ENCODE measurements at regions not wholly inside any gene's neighbourhood (a gene's known extent, or its start where the extent isn't known, plus 50 kb on each side); places are given as distances from the start of the nearest gene placed in this dataset.

DNA sequence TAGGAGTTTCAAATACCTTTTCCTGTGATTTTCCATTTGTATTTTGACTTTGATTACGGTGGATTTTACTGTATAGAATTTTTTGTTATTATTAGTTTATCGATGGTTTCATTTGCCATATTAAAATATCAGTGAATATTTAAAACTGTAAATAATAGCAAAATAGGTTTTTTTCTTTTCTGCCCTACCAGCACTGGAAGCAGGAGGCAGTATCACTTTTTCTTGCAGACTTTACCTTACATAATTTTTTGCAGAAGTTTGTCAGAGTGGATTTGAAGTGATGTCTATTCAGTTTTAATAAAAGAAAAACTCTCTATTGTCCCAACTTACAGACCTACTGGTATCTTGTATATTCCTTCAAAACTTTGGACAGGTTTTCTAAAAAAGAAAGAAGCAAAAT is 213.6 kb downstream of the CENPF start:
- POLR2A ChIA-PET (ENCODE audit: unreplicated experiment): no interaction called here
- Histone ChIP-seq H3K9me3 (ENCODE audit: low read length) (no peaks in the 10 kb centered on the region), H3K9ac (ENCODE audit: low read length) (no peak overlapping the region), H4K20me1 (ENCODE audit: low read length) (no peaks in the 10 kb centered on the region), H3K79me2 (ENCODE audit: low read length) (no peaks in the 10 kb centered on the region), H2AFZ (ENCODE audit: low read length) (no peak overlapping the region), H3K9me2 (replicated peaks; ENCODE audit: low read length) (no peaks in the 10 kb centered on the region), H3K36me3 (ENCODE audit: low read depth, low read length) (no peaks in the 10 kb centered on the region), H3K4me1 (ENCODE audit: insufficient read depth, low read length) (peaks cover 7% of the 10 kb centered on the region; the same call in 1 of the 2 replicates), H3F3A (ENCODE audit: low read length, unreplicated experiment) (no peaks in the 10 kb centered on the region), H3K27ac (ENCODE audit: low read length) (no peak overlapping the region), H3K4me3 (ENCODE audit: low read length) (no peak overlapping the region), H3K4me2 (ENCODE audit: low read length) (no peak overlapping the region), H3K27me3 (ENCODE audit: low read length) (no peaks in the 10 kb centered on the region)
- intact Hi-C loops (cut with micrococcal nuclease): no loop called here
- no TSS peak for BruUV-seq (replicated peaks)
- TF ChIP-seq, protein P1, sequence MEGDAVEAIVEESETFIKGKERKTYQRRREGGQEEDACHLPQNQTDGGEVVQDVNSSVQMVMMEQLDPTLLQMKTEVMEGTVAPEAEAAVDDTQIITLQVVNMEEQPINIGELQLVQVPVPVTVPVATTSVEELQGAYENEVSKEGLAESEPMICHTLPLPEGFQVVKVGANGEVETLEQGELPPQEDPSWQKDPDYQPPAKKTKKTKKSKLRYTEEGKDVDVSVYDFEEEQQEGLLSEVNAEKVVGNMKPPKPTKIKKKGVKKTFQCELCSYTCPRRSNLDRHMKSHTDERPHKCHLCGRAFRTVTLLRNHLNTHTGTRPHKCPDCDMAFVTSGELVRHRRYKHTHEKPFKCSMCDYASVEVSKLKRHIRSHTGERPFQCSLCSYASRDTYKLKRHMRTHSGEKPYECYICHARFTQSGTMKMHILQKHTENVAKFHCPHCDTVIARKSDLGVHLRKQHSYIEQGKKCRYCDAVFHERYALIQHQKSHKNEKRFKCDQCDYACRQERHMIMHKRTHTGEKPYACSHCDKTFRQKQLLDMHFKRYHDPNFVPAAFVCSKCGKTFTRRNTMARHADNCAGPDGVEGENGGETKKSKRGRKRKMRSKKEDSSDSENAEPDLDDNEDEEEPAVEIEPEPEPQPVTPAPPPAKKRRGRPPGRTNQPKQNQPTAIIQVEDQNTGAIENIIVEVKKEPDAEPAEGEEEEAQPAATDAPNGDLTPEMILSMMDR (conservative IDR thresholded peaks at IDR 0.05; ENCODE audit: low read depth, low read length): peak; percentile 54; the same call in 1 of the 2 replicates
- no peak for TF ChIP-seq EZH2 (IDR thresholded peaks at IDR 0.05; ENCODE audit: low read length, unreplicated experiment)
- ATAC-seq: no peak
- DNase-seq: no peak
- CTCF ChIA-PET: no interaction called here

DNA sequence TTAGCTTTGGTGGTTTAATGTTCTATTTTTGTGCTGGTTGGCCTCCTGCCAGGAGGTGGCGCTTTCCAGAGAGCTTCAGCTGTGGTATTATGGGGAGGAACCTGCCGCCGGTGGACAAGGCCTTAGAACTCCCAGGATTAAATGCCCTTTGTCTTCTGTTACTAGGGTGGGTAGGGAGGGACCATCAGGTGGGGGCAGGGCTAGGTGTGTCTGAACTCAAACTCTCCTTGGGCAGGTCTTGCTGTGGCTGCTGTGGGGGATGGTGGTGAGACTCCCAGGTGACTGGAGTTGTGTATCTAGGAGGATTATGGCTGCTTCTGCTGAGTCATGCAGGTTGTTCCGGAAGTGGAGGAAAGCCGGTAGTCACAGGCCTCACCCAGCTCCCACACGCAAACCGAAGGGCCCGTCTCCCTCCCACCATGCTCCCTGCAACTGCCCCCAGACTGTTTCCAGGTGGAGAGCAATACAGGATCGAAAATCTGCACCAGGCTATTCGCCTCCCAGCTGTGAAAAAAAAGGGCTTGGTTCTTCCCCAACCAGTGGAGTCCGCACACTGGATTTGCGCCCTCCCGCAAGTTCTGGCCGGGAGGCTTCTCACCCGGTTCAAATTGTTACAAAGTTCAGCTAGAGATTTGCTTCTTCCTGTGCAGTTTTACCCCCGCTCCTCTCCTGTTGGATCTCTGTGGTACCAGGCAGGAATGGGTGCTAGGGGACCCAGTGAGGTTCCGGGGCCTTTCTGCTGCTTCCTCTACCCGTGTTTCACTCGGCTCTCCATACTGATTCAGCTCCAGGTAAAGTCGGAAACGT is 220.5 kb downstream of the CENPF start:
- CTCF ChIA-PET: no interaction called here
- POLR2A ChIA-PET (ENCODE audit: unreplicated experiment): no interaction called here
- BruUV-seq (replicated peaks): no TSS peak

DNA sequence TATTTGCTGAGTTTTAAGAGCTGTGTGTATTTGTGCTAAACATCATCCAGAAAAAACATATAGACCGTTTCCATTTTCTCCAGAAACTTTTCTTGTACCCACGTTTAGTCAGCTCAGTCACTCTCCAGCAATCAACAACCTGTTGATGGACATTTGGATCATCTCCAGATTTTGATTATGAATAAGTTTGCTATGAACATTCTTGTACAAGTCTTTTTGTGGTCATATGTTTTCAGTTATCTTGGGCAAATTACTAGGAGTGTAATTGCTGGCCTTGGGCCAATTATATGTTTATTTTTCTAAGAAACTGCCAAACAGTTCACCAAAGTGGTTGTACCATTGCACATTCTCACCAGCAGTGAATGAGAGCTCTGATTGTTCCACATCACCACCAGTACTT is 221.8 kb downstream of the CENPF start:
- Histone ChIP-seq H3K9ac (ENCODE audit: low read length) (no peak overlapping the region), H3K36me3 (ENCODE audit: low read depth, low read length) (peaks cover 5% of the 10 kb centered on the region; the same call in 1 of the 2 replicates), H4K20me1 (ENCODE audit: low read length) (no peaks in the 10 kb centered on the region), H3K9me3 (ENCODE audit: low read length) (0 out of 2 replicates have a peak, but pooled peaks cover 9% of the 10 kb centered on the region), H3K79me2 (ENCODE audit: low read length) (no peaks in the 10 kb centered on the region), H2AFZ (ENCODE audit: low read length) (no peak overlapping the region), H3K9me2 (replicated peaks; ENCODE audit: low read length) (no peaks in the 10 kb centered on the region), H3K4me2 (ENCODE audit: low read length) (no peak overlapping the region), H3K27me3 (ENCODE audit: low read length) (no peaks in the 10 kb centered on the region), H3F3A (ENCODE audit: low read length, unreplicated experiment) (no peaks in the 10 kb centered on the region), H3K4me1 (ENCODE audit: insufficient read depth, low read length) (peaks cover 7% of the 10 kb centered on the region; the same call in 1 of the 2 replicates), H3K4me3 (ENCODE audit: low read length) (no peak overlapping the region), H3K27ac (ENCODE audit: low read length) (no peak overlapping the region)
- DNase-seq (peak; percentile 72), ATAC-seq (peak; percentile 11; the same call in 1 of the 2 replicates)
- no TSS peak for BruUV-seq (replicated peaks)
- TF ChIP-seq EZH2phosphoT487 (IDR thresholded peaks at IDR 0.05; ENCODE audit: borderline replicate concordance, low read length): no peak
- TF ChIP-seq, protein P1 (conservative IDR thresholded peaks at IDR 0.05; ENCODE audit: low read depth, low read length): no peak
- TF ChIP-seq EZH2 (IDR thresholded peaks at IDR 0.05; ENCODE audit: low read length, unreplicated experiment): no peak
- intact Hi-C loops (cut with micrococcal nuclease): no loop called here
- ChIA-PET CTCF (no interaction called here), POLR2A (ENCODE audit: unreplicated experiment) (no interaction called here)

More for the DNA sequence above, 220.5 kb downstream of the CENPF start:
- TF ChIP-seq EZH2phosphoT487 (IDR thresholded peaks at IDR 0.05; ENCODE audit: borderline replicate concordance, low read length): no peak
- TF ChIP-seq, protein P1 (conservative IDR thresholded peaks at IDR 0.05; ENCODE audit: low read depth, low read length): peak; percentile 41; the same call in 1 of the 2 replicates
- Histone ChIP-seq H3K4me1 (ENCODE audit: insufficient read depth, low read length) (peaks cover 7% of the 10 kb centered on the region; the same call in 1 of the 2 replicates), H3K9me2 (replicated peaks; ENCODE audit: low read length) (no peaks in the 10 kb centered on the region), H4K20me1 (ENCODE audit: low read length) (no peaks in the 10 kb centered on the region), H3K4me3 (ENCODE audit: low read length) (no peak overlapping the region), H3K36me3 (ENCODE audit: low read depth, low read length) (peaks cover 5% of the 10 kb centered on the region; the same call in 1 of the 2 replicates), H3K9ac (ENCODE audit: low read length) (no peak overlapping the region), H3F3A (ENCODE audit: low read length, unreplicated experiment) (no peaks in the 10 kb centered on the region), H3K27ac (ENCODE audit: low read length) (no peak overlapping the region), H3K79me2 (ENCODE audit: low read length) (no peaks in the 10 kb centered on the region), H2AFZ (ENCODE audit: low read length) (no peak overlapping the region), H3K27me3 (ENCODE audit: low read length) (no peaks in the 10 kb centered on the region), H3K9me3 (ENCODE audit: low read length) (0 out of 2 replicates have a peak, but pooled peaks cover 9% of the 10 kb centered on the region), H3K4me2 (ENCODE audit: low read length) (no peak overlapping the region)
- no peak for DNase-seq
- intact Hi-C loops (cut with micrococcal nuclease): no loop called here
- no peak for ATAC-seq
